HEK293T (cell line): ENCODE measurements at regions not wholly inside any gene's neighbourhood (a gene's known extent, or its start where the extent isn't known, plus 50 kb on each side); places are given as distances from the start of the nearest gene placed in this dataset.

Source experiments
- CTCF ChIA-PET: fragments of 350-600 bp; formaldehyde crosslinking; extraction: SDS; loops from one replicate; lab custom pipeline; 2021; ENCODE audit warnings: antibody characterized with exemption, inconsistent platforms; lab: Yijun Ruan, JAX
- POLR2A ChIA-PET: fragments of 350-600 bp; formaldehyde crosslinking; extraction: SDS; loops from one replicate; lab custom pipeline; 2020; ENCODE audit warnings: antibody characterized with exemption, inconsistent platforms; lab: Yijun Ruan, JAX
- DNase-seq: peaks from one replicate; pipeline ENCODE4 v3.0.0; 2012; ENCODE audit warnings: mixed read lengths; ENCODE audit errors: extremely low spot score
- ARNT ChIP-seq: fragments of 450-650 bp; IDR thresholded peaks from 2 replicates; pipeline ENCODE4 v1.6.1; 2017; ENCODE audit warnings: mild to moderate bottlenecking
- BHLHE40 ChIP-seq: fragments of 450-650 bp; IDR thresholded peaks from 2 replicates; pipeline ENCODE4 v1.6.1; 2016; ENCODE audit warnings: mild to moderate bottlenecking, moderate library complexity, borderline replicate concordance
- CTBP1 ChIP-seq: fragments of 450-650 bp; IDR thresholded peaks from 2 replicates; pipeline ENCODE4 v1.6.1; 2016; ENCODE audit warnings: borderline replicate concordance
- ELF4 ChIP-seq: fragments of 450-650 bp; IDR thresholded peaks from 2 replicates; pipeline ENCODE4 v1.6.1; 2017; ENCODE audit warnings: antibody characterized with exemption
- FOXA1 ChIP-seq: fragments of 450-650 bp; IDR thresholded peaks from 2 replicates; pipeline ENCODE4 v1.6.1; 2016; ENCODE audit warnings: mild to moderate bottlenecking
- FOXK2 ChIP-seq: fragments of 450-650 bp; IDR thresholded peaks from 2 replicates; pipeline ENCODE4 v1.6.1; 2016; ENCODE audit warnings: mild to moderate bottlenecking
- FOXM1 ChIP-seq: fragments of 450-650 bp; IDR thresholded peaks from 2 replicates; pipeline ENCODE4 v1.6.1; 2017; ENCODE audit warnings: mild to moderate bottlenecking, borderline replicate concordance
- HDGF ChIP-seq: fragments of 450-650 bp; IDR thresholded peaks from 2 replicates; pipeline ENCODE4 v1.6.1; 2017; ENCODE audit warnings: antibody characterized with exemption, borderline replicate concordance
- L3MBTL2 ChIP-seq: fragments of 450-650 bp; conservative IDR thresholded peaks from 2 replicates; pipeline ENCODE4 v1.6.1; 2016; ENCODE audit warnings: mild to moderate bottlenecking
- LEF1 ChIP-seq: fragments of 450-650 bp; IDR thresholded peaks from 2 replicates; pipeline ENCODE4 v1.6.1; 2017; ENCODE audit warnings: mild to moderate bottlenecking, borderline replicate concordance
- NFRKB ChIP-seq: fragments of 450-650 bp; IDR thresholded peaks from 2 replicates; pipeline ENCODE4 v1.6.1; 2016; ENCODE audit warnings: mild to moderate bottlenecking, moderate library complexity
- PKNOX1 ChIP-seq: fragments of 450-650 bp; IDR thresholded peaks from 2 replicates; pipeline ENCODE4 v1.6.1; 2016
- SP1 ChIP-seq: fragments of 450-650 bp; IDR thresholded peaks from 2 replicates; pipeline ENCODE4 v1.6.1; 2017
- SUZ12 ChIP-seq: fragments of 450-650 bp; IDR thresholded peaks from 2 replicates; pipeline ENCODE4 v1.6.1; 2016; ENCODE audit warnings: mild to moderate bottlenecking
- TARDBP ChIP-seq: fragments of 450-650 bp; IDR thresholded peaks from 2 replicates; pipeline ENCODE4 v1.6.1; 2016
- ZNF384 ChIP-seq: fragments of 450-650 bp; IDR thresholded peaks from 2 replicates; pipeline ENCODE4 v1.6.1; 2016

GRCh38 chr1:14067036-14067435 is 367.0 kb downstream of the PRDM2 start:
- POLR2A ChIA-PET: no interaction called here
- TF ChIP-seq FOXA1 (no peak), SUZ12 (no peak), BHLHE40 (no peak), ARNT (no peak), L3MBTL2 (no peak), HDGF (no peak), ELF4 (no peak)
- CTCF ChIA-PET: no interaction called here
- no peak for DNase-seq

GRCh38 chr1:14067711-14068110 is 367.7 kb downstream of the PRDM2 start:
- no peak for TF ChIP-seq NFRKB
- TF ChIP-seq ZNF384: no peak
- TF ChIP-seq FOXM1: no peak
- TF ChIP-seq CTBP1: no peak
- no peak for TF ChIP-seq TARDBP
- TF ChIP-seq SUZ12: no peak
- TF ChIP-seq PKNOX1: no peak
- no peak for TF ChIP-seq SP1
- TF ChIP-seq ELF4: no peak
- no peak for DNase-seq
- CTCF ChIA-PET: no interaction called here
- POLR2A ChIA-PET: no interaction called here

GRCh38 chr1:14071581-14071980 is 371.6 kb downstream of the PRDM2 start:
- POLR2A ChIA-PET: no interaction called here
- DNase-seq: no peak
- no peak for TF ChIP-seq FOXA1
- no peak for TF ChIP-seq PKNOX1
- TF ChIP-seq SP1: no peak
- TF ChIP-seq SUZ12: no peak
- no peak for TF ChIP-seq FOXM1
- no peak for TF ChIP-seq FOXK2
- TF ChIP-seq ZNF384: no peak
- CTCF ChIA-PET: no interaction called here

GRCh38 chr1:14080653-14081052 is 380.7 kb downstream of the PRDM2 start:
- TF ChIP-seq NFRKB (no peak), CTBP1 (no peak), L3MBTL2 (no peak), FOXM1 (no peak), FOXA1 (no peak), PKNOX1 (no peak), LEF1 (no peak), SUZ12 (no peak), ELF4 (no peak), TARDBP (no peak), BHLHE40 (no peak), ARNT (no peak), ZNF384 (no peak), FOXK2 (no peak), HDGF (no peak), SP1 (no peak)
- POLR2A ChIA-PET: no interaction called here

GRCh38 chr1:14082331-14082730 is 382.3 kb downstream of the PRDM2 start:
- POLR2A ChIA-PET: no interaction called here
- CTCF ChIA-PET: no interaction called here
- TF ChIP-seq L3MBTL2: no peak
- TF ChIP-seq CTBP1: no peak
- no peak for TF ChIP-seq SP1
- no peak for TF ChIP-seq ELF4
- TF ChIP-seq FOXK2: no peak
- TF ChIP-seq FOXM1: no peak
- TF ChIP-seq NFRKB: no peak
- TF ChIP-seq FOXA1: no peak
- no peak for TF ChIP-seq PKNOX1
- TF ChIP-seq ARNT: no peak
- TF ChIP-seq TARDBP: no peak
- DNase-seq: no peak

More at GRCh38 chr1:14080653-14081052, 380.7 kb downstream of the PRDM2 start:
- CTCF ChIA-PET: no interaction called here
- DNase-seq: no peak

GRCh38 chr1:14083277-14083676 is 383.3 kb downstream of the PRDM2 start:
- CTCF ChIA-PET: no interaction called here
- TF ChIP-seq SP1: no peak
- no peak for TF ChIP-seq TARDBP
- no peak for TF ChIP-seq ZNF384
- no peak for TF ChIP-seq FOXK2
- TF ChIP-seq HDGF: no peak
- TF ChIP-seq SUZ12: no peak
- TF ChIP-seq FOXA1: no peak
- TF ChIP-seq L3MBTL2: no peak
- TF ChIP-seq FOXM1: no peak
- no peak for TF ChIP-seq PKNOX1
- TF ChIP-seq ARNT: no peak
- POLR2A ChIA-PET: no interaction called here
- no peak for DNase-seq
